HG02571 (cell line): ENCODE measurements at regions not wholly inside any gene's neighbourhood (a gene's known extent, or its start where the extent isn't known, plus 50 kb on each side); places are given as distances from the start of the nearest gene placed in this dataset.
"Not testable (repeated sequence)": the region's sequence is repeated elsewhere in the genome, so short reads cannot be mapped to it uniquely, and the experiment has no call there.

Source experiments
- ATAC-seq: cut with Tn5 transposase; IDR thresholded peaks from one replicate; pipeline ENCODE4 v1.9.1; 2021; ENCODE audit warnings: mild to moderate bottlenecking, moderate library complexity; ENCODE audit not compliant: unreplicated experiment

GRCh38 chr10:2222631-2223030, 485.3 kb upstream of the ADARB2 start:
- ATAC-seq: no peak

GRCh38 chr10:2214805-2215204, 477.5 kb upstream of the ADARB2 start:
- ATAC-seq: no peak

GRCh38 chr10:2214092-2214491, 476.8 kb upstream of the ADARB2 start:
- no peak for ATAC-seq

GRCh38 chr10:2212244-2212834, 475.0 kb upstream of the ADARB2 start:
- no peak for ATAC-seq

GRCh38 chr10:2210088-2210487, 472.8 kb upstream of the ADARB2 start:
- ATAC-seq: no peak

- ATAC-seq: no peak
These were observed 470.8 kb upstream of the ADARB2 start for GRCh38 chr10:2208106-2208505.

GRCh38 chr10:2207246-2207922, 470.1 kb upstream of the ADARB2 start:
- ATAC-seq: no peak

- no peak for ATAC-seq
These were observed 468.1 kb upstream of the ADARB2 start for GRCh38 chr10:2205406-2205805.

GRCh38 chr10:2202401-2202800, 465.1 kb upstream of the ADARB2 start:
- ATAC-seq: no peak

- no peak for ATAC-seq
These were observed 464.3 kb upstream of the ADARB2 start for GRCh38 chr10:2201534-2202099.

- ATAC-seq: no peak
These were observed 460.3 kb upstream of the ADARB2 start for GRCh38 chr10:2197663-2198062.

GRCh38 chr10:2196272-2196671, 458.9 kb upstream of the ADARB2 start:
- ATAC-seq: no peak

GRCh38 chr10:2189356-2189755, 452.0 kb upstream of the ADARB2 start:
- ATAC-seq: not testable (repeated sequence)

- no peak for ATAC-seq
These were observed 451.0 kb upstream of the ADARB2 start for GRCh38 chr10:2188371-2188770.

- ATAC-seq: no peak
These were observed 436.0 kb upstream of the ADARB2 start for GRCh38 chr10:2173327-2173726.

- ATAC-seq: no peak
These were observed 428.6 kb upstream of the ADARB2 start for GRCh38 chr10:2165771-2166460.

- no peak for ATAC-seq
These were observed 413.0 kb upstream of the ADARB2 start for GRCh38 chr10:2150288-2150687.

- no peak for ATAC-seq
These were observed 408.7 kb upstream of the ADARB2 start for GRCh38 chr10:2145926-2146478.

GRCh38 chr10:2145491-2145890, 408.2 kb upstream of the ADARB2 start:
- ATAC-seq: no peak

- no peak for ATAC-seq
These were observed 407.3 kb upstream of the ADARB2 start for GRCh38 chr10:2144584-2144983.

- ATAC-seq: no peak
These were observed 406.0 kb upstream of the ADARB2 start for GRCh38 chr10:2143213-2143835.
